WTC11 (cell line): ENCODE measurements at regions not wholly inside any gene's neighbourhood (a gene's known extent, or its start where the extent isn't known, plus 50 kb on each side); places are given as distances from the start of the nearest gene placed in this dataset.

Experiments
- ATAC-seq: fragments of 200-7000 bp; cut with Tn5 transposase; 2 replicates; pipeline ENCODE4 v1.10.0; 2021; ENCODE audit warnings: mild to moderate bottlenecking, moderate library complexity
- CTCF ChIA-PET: fragments of 300-600 bp; sonication (Branson Sonifier 250); formaldehyde crosslinking; loops from one replicate; lab custom pipeline; 2021; ENCODE audit warnings: antibody characterized with exemption; lab: Charles Lee
- POLR2A ChIA-PET: fragments of 350-600 bp; sonication (Branson Sonifier 250); formaldehyde crosslinking; loops from one replicate; lab custom pipeline; 2021; ENCODE audit warnings: antibody characterized with exemption; lab: Charles Lee
- DNase-seq: peaks from one replicate; pipeline ENCODE4 v3.0.0; 2021; ENCODE audit warnings: low spot score
- H3K27ac Mint-ChIP-seq: 2 replicates; pipeline ENCODE4 v1.8.0; 2021; ENCODE audit warnings: mixed read lengths
- H3K27me3 Mint-ChIP-seq: 2 replicates; pipeline ENCODE4 v1.8.0; 2021; ENCODE audit warnings: low read depth, mild to moderate bottlenecking, moderate library complexity, mixed read lengths
- H3K36me3 Mint-ChIP-seq: 2 replicates; pipeline ENCODE4 v1.8.0; 2021; ENCODE audit warnings: mixed read lengths
- H3K4me1 Mint-ChIP-seq: 2 replicates; pipeline ENCODE4 v1.8.0; 2022; ENCODE audit warnings: mixed read lengths
- H3K4me3 Mint-ChIP-seq: 2 replicates; pipeline ENCODE4 v1.8.0; 2021; ENCODE audit warnings: mild to moderate bottlenecking, moderate library complexity, mixed read lengths
- H3K9me3 Mint-ChIP-seq: 2 replicates; pipeline ENCODE4 v1.8.0; 2021; ENCODE audit warnings: mixed read lengths
- CBFB ChIP-seq: sonication (generic); formaldehyde crosslinking; IDR thresholded peaks from 2 replicates; pipeline ENCODE4 v1.8.1; 2022; ENCODE audit warnings: mild to moderate bottlenecking, low read depth, missing genetic modification reagents
- CREM ChIP-seq: sonication (generic); formaldehyde crosslinking; IDR thresholded peaks from 2 replicates; pipeline ENCODE4 v1.8.1; 2022; ENCODE audit warnings: mild to moderate bottlenecking, missing genetic modification reagents, moderate library complexity
- E2F4 ChIP-seq: sonication (generic); formaldehyde crosslinking; IDR thresholded peaks from 2 replicates; pipeline ENCODE4 v1.8.1; 2022; ENCODE audit warnings: low read depth, mild to moderate bottlenecking, moderate library complexity, missing genetic modification reagents, borderline replicate concordance
- FOXP1 ChIP-seq: sonication (generic); formaldehyde crosslinking; IDR thresholded peaks from 2 replicates; pipeline ENCODE4 v1.8.0; 2022; ENCODE audit warnings: missing genetic modification reagents, mild to moderate bottlenecking, moderate library complexity, borderline replicate concordance
- GABPB1 ChIP-seq: sonication (generic); formaldehyde crosslinking; IDR thresholded peaks from 2 replicates; pipeline ENCODE4 v1.8.1; 2023; ENCODE audit warnings: mild to moderate bottlenecking, missing genetic modification reagents
- JUN ChIP-seq: sonication (generic); formaldehyde crosslinking; IDR thresholded peaks from 2 replicates; pipeline ENCODE4 v1.8.0; 2023; ENCODE audit warnings: mild to moderate bottlenecking, missing genetic modification reagents
- MYBL2 ChIP-seq: sonication (generic); formaldehyde crosslinking; IDR thresholded peaks from 2 replicates; pipeline ENCODE4 v1.8.1; 2023; ENCODE audit warnings: mild to moderate bottlenecking, moderate library complexity, missing genetic modification reagents
- PREB ChIP-seq: sonication (generic); formaldehyde crosslinking; IDR thresholded peaks from 2 replicates; pipeline ENCODE4 v1.8.1; 2022; ENCODE audit warnings: mild to moderate bottlenecking, missing genetic modification reagents, moderate library complexity, borderline replicate concordance
- PRRX2 ChIP-seq: fragments of 250-450 bp; sonication (Bioruptor Pico); IDR thresholded peaks from 2 replicates; pipeline ENCODE4 v1.8.0; 2021; ENCODE audit warnings: mild to moderate bottlenecking
- SMAD3 ChIP-seq: sonication (generic); formaldehyde crosslinking; IDR thresholded peaks from 2 replicates; pipeline ENCODE4 v1.8.0; 2022; ENCODE audit warnings: missing genetic modification reagents, mild to moderate bottlenecking, borderline replicate concordance
- SP1 ChIP-seq: sonication (generic); formaldehyde crosslinking; conservative IDR thresholded peaks from 2 replicates; pipeline ENCODE4 v1.8.1; 2022; ENCODE audit warnings: missing genetic modification reagents
- TEAD1 ChIP-seq: sonication (generic); formaldehyde crosslinking; IDR thresholded peaks from 2 replicates; pipeline ENCODE4 v1.8.0; 2022; ENCODE audit warnings: mild to moderate bottlenecking, missing genetic modification reagents
- ZBTB21 ChIP-seq: sonication (generic); formaldehyde crosslinking; IDR thresholded peaks from 2 replicates; pipeline ENCODE4 v1.8.1; 2023; ENCODE audit warnings: mild to moderate bottlenecking, missing genetic modification reagents, borderline replicate concordance
- ZNF263 ChIP-seq: sonication (generic); formaldehyde crosslinking; IDR thresholded peaks from 2 replicates; pipeline ENCODE4 v1.8.1; 2022; ENCODE audit warnings: low read depth, mild to moderate bottlenecking, moderate library complexity, missing genetic modification reagents
- ZNF396 ChIP-seq: fragments of 250-450 bp; sonication (Bioruptor Pico); IDR thresholded peaks from 2 replicates; pipeline ENCODE4 v1.8.0; 2021; ENCODE audit warnings: mild to moderate bottlenecking, moderate library complexity, borderline replicate concordance
- ZNF425 ChIP-seq: fragments of 250-450 bp; sonication (Bioruptor Pico); conservative IDR thresholded peaks from 2 replicates; pipeline ENCODE4 v1.9.0; 2021; ENCODE audit warnings: mild to moderate bottlenecking
- TF ChIP-seq, protein P1 (sequence below): sonication (generic); formaldehyde crosslinking; IDR thresholded peaks from 2 replicates; pipeline ENCODE4 v1.8.1; 2022; ENCODE audit warnings: missing genetic modification reagents, borderline replicate concordance

DNA sequence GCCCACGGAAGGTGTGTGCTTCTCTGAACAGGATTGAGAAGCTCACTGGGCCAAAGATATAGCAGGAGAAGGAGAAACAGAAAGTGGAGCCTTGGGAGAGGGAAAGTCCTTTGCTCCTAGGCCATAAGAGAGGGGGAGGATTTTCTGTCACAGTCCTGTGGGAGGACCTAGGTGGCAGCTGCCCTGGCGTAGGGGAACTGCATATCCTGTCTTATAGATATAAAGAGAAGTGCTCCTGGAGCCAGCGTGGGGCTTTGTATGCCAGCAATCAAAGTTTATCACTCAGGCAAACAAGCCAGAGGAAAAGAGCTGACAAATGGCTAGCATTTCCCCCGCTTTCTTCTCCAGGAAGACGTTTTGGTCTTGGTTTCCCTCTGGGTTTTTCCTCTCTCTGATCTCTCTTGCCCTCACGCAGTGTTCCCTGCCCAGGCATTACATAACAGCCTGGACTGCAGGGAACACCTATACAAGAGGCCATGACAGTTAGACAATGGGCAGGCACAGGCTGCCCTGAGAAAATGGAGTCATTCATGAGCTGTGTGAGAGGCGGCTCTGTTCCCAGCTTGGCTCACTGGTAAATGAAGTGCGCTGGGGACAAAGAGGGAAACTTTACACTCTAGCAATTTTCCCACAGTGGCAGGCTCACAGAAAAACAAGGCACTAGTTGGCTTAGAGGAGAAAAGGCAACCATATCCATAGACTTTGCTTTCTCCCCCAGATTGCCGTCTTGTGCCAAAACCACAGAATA is 52.5 kb upstream of the ZNF648 start:
- ChIA-PET POLR2A (interaction anchor here (0.9 kb wide), 1 partner anchor 278 kb away, joined by 4 read pairs; the partner anchor contains the start of gene GLUL), CTCF (interaction anchor here (0.6 to 3.0 kb wide), 6 partner anchors 12 to 673 kb away, joined by 3 to 15 read pairs (median 4); no protein-coding TSS in a partner anchor)
- DNase-seq = no peak
- TF ChIP-seq ZBTB21 (CRISPR knock-in tag) (no peak), MYBL2 (CRISPR knock-in tag) (no peak), SMAD3 (CRISPR knock-in tag) (no peak), CREM (CRISPR knock-in tag) (no peak), GABPB1 (no peak), CBFB (CRISPR knock-in tag) (no peak), E2F4 (CRISPR knock-in tag) (no peak), ZNF263 (CRISPR knock-in tag) (no peak), FOXP1 (CRISPR knock-in tag) (no peak), PRRX2 (CRISPR knock-in tag) (no peak), SP1 (CRISPR knock-in tag) (no peak), ZNF425 (CRISPR knock-in tag) (no peak), TEAD1 (no peak)
- no peak overlapping the region for H3K4me3 Mint-ChIP-seq
- no peaks in the 10 kb centered on the region for H3K36me3 Mint-ChIP-seq
- peak; percentile 27 for ATAC-seq
- no peaks in the 10 kb centered on the region for H3K9me3 Mint-ChIP-seq
- peaks cover 3% of the 10 kb centered on the region; the same call in 1 of the 2 replicates for H3K27me3 Mint-ChIP-seq
- H3K27ac Mint-ChIP-seq = no peak overlapping the region; the same call in 1 of the 2 replicates
- peaks cover 15% of the 10 kb centered on the region for H3K4me1 Mint-ChIP-seq

DNA sequence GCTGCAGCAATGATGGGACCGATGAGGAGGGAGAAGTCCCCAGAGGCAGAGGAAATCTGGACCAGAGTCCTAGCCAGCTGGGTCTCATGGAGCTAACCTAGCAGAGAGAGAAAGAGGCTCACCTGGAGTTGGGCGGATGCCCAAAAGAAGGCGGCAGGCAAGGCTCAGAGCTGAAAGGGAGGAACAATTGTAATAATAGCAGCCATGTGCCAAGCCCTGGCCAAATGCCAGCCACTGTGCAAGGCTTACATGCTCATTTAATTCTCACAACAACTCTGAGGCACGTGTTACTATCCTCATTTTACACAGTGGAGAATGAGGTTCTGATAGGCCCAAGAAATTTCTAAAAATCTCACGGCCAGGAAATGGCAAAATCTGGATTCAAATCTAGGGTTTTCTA is 50.0 kb upstream of the ZNF648 start:
- peaks cover 15% of the 10 kb centered on the region for H3K4me1 Mint-ChIP-seq
- TF ChIP-seq ZNF396 (no peak), PREB (no peak), JUN (CRISPR knock-in tag) (no peak)
- TF ChIP-seq, protein P1, sequence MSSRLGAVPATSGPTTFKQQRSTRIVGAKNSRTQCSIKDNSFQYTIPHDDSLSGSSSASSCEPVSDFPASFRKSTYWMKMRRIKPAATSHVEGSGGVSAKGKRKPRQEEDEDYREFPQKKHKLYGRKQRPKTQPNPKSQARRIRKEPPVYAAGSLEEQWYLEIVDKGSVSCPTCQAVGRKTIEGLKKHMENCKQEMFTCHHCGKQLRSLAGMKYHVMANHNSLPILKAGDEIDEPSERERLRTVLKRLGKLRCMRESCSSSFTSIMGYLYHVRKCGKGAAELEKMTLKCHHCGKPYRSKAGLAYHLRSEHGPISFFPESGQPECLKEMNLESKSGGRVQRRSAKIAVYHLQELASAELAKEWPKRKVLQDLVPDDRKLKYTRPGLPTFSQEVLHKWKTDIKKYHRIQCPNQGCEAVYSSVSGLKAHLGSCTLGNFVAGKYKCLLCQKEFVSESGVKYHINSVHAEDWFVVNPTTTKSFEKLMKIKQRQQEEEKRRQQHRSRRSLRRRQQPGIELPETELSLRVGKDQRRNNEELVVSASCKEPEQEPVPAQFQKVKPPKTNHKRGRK = no peak
- TF ChIP-seq, all 79 proteins: peak for 0
- Mint-ChIP-seq H3K27me3 (peaks cover 3% of the 10 kb centered on the region; the same call in 1 of the 2 replicates), H3K9me3 (peaks cover 10% of the 10 kb centered on the region), H3K27ac (no peak overlapping the region), H3K4me3 (no peak overlapping the region), H3K36me3 (peaks cover 2% of the 10 kb centered on the region)
- CTCF ChIA-PET = no interaction called here
- ATAC-seq = no peak
- POLR2A ChIA-PET = no interaction called here
- DNase-seq = no peak
